MM.1S (cell line): ENCODE measurements at regions not wholly inside any gene's neighbourhood (a gene's known extent, or its start where the extent isn't known, plus 50 kb on each side); places are given as distances from the start of the nearest gene placed in this dataset.

Experiments used
- EZH2 ChIP-seq: fragments of 300-600 bp; sonication (generic); optimal IDR thresholded peaks from 2 replicates; pipeline ENCODE3; 2017; ENCODE audit warnings: low read depth, mild to moderate bottlenecking, antibody characterized with exemption, low read length, mixed read lengths
- EZH2phosphoT487 ChIP-seq: fragments of 300-600 bp; sonication (generic); IDR thresholded peaks from 2 replicates; pipeline ENCODE4 v1.6.1; 2018; ENCODE audit warnings: antibody characterized with exemption, low read length
- TF ChIP-seq, protein P1 (sequence below): fragments of 300-600 bp; sonication (generic); IDR thresholded peaks from 2 replicates; pipeline ENCODE4 v1.5.1; 2016; ENCODE audit warnings: antibody characterized with exemption, low read length, mixed read lengths

DNA sequence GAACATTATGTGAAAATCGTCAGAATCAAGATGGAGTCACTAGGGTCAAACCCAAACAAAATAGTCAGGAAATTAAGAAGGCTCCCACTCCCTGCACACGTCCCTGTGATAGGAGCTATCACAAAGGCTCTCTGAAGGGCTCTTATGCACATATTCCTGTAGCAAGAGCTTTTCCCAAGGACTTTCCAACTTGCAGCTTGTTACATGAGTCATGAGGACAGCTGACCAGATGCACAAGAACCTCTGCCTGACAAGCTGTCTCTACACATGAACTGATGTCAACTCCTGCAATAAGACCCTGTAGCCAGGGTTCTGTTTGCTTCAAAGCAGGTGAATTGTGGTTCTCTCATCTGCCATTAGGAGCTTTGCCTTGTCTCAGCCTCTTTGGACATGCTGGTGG is 122.4 kb downstream of the OLFM1 start:
- TF ChIP-seq, protein P1, sequence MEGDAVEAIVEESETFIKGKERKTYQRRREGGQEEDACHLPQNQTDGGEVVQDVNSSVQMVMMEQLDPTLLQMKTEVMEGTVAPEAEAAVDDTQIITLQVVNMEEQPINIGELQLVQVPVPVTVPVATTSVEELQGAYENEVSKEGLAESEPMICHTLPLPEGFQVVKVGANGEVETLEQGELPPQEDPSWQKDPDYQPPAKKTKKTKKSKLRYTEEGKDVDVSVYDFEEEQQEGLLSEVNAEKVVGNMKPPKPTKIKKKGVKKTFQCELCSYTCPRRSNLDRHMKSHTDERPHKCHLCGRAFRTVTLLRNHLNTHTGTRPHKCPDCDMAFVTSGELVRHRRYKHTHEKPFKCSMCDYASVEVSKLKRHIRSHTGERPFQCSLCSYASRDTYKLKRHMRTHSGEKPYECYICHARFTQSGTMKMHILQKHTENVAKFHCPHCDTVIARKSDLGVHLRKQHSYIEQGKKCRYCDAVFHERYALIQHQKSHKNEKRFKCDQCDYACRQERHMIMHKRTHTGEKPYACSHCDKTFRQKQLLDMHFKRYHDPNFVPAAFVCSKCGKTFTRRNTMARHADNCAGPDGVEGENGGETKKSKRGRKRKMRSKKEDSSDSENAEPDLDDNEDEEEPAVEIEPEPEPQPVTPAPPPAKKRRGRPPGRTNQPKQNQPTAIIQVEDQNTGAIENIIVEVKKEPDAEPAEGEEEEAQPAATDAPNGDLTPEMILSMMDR = no peak
- TF ChIP-seq EZH2 (no peak), EZH2phosphoT487 (no peak)
